ENCODE measurements at regions not wholly inside any gene's neighbourhood (a gene's known extent, or its start where the extent isn't known, plus 50 kb on each side); places are given as distances from the start of the nearest gene placed in this dataset.

GRCh38 chr13:63586467-63586866 lies 2170.8 kb upstream of the PCDH20 start:
- no peak for DNase-seq

GRCh38 chr13:63578796-63579195 lies 2163.1 kb upstream of the PCDH20 start:
- DNase-seq = no peak

- no peak for DNase-seq
Observed at GRCh38 chr13:63567031-63567430, 2151.4 kb upstream of the PCDH20 start.

- DNase-seq = no peak
Observed at GRCh38 chr13:63554157-63554556, 2138.5 kb upstream of the PCDH20 start.

GRCh38 chr13:63551731-63552130 lies 2136.1 kb upstream of the PCDH20 start:
- DNase-seq = no peak

- no peak for DNase-seq
Observed at GRCh38 chr13:63546524-63546923, 2130.9 kb upstream of the PCDH20 start.

- no peak for DNase-seq
Observed at GRCh38 chr13:63542770-63543169, 2127.1 kb upstream of the PCDH20 start.

- no peak for DNase-seq
Observed at GRCh38 chr13:63541336-63541735, 2125.7 kb upstream of the PCDH20 start.

GRCh38 chr13:63540061-63540460 lies 2124.4 kb upstream of the PCDH20 start:
- DNase-seq = no peak

GRCh38 chr13:63517371-63517770 lies 2101.7 kb upstream of the PCDH20 start:
- no peak for DNase-seq

- DNase-seq = no peak
Observed at GRCh38 chr13:63516124-63516523, 2100.5 kb upstream of the PCDH20 start.

- no peak for DNase-seq
Observed at GRCh38 chr13:63514886-63515285, 2099.2 kb upstream of the PCDH20 start.

GRCh38 chr13:63512095-63512494 lies 2096.4 kb upstream of the PCDH20 start:
- no peak for DNase-seq

- DNase-seq = no peak
Observed at GRCh38 chr13:63501702-63502101, 2086.1 kb upstream of the PCDH20 start.

GRCh38 chr13:63497601-63498000 lies 2082.0 kb upstream of the PCDH20 start:
- DNase-seq = no peak

- no peak for DNase-seq
Observed at GRCh38 chr13:63492604-63493003, 2077.0 kb upstream of the PCDH20 start.

- DNase-seq = no peak
Observed at GRCh38 chr13:63490149-63490548, 2074.5 kb upstream of the PCDH20 start.

GRCh38 chr13:63481334-63481733 lies 2065.7 kb upstream of the PCDH20 start:
- no peak for DNase-seq

- no peak for DNase-seq
Observed at GRCh38 chr13:63472711-63473110, 2057.1 kb upstream of the PCDH20 start.

GRCh38 chr13:63463782-63464610 lies 2048.3 kb upstream of the PCDH20 start:
- no peak for DNase-seq

GRCh38 chr13:63460462-63461090 lies 2044.9 kb upstream of the PCDH20 start:
- no peak for DNase-seq

- DNase-seq = no peak
Observed at GRCh38 chr13:63457186-63457585, 2041.5 kb upstream of the PCDH20 start.

GRCh38 chr13:63455938-63456337 lies 2040.3 kb upstream of the PCDH20 start:
- no peak for DNase-seq

GRCh38 chr13:63449550-63449949 lies 2033.9 kb upstream of the PCDH20 start:
- no peak for DNase-seq

- DNase-seq = no peak
Observed at GRCh38 chr13:63448692-63449091, 2033.0 kb upstream of the PCDH20 start.
